Fibroblast of skin of right biceps (primary cell): ENCODE measurements at regions not wholly inside any gene's neighbourhood (a gene's known extent, or its start where the extent isn't known, plus 50 kb on each side); places are given as distances from the start of the nearest gene placed in this dataset.
"Not testable (repeated sequence)": the region's sequence is repeated elsewhere in the genome, so short reads cannot be mapped to it uniquely, and the experiment has no call there.

Experiments
- DNase-seq: peaks from one replicate; pipeline ENCODE4 v3.0.0-alpha.2; 2013

DNA sequence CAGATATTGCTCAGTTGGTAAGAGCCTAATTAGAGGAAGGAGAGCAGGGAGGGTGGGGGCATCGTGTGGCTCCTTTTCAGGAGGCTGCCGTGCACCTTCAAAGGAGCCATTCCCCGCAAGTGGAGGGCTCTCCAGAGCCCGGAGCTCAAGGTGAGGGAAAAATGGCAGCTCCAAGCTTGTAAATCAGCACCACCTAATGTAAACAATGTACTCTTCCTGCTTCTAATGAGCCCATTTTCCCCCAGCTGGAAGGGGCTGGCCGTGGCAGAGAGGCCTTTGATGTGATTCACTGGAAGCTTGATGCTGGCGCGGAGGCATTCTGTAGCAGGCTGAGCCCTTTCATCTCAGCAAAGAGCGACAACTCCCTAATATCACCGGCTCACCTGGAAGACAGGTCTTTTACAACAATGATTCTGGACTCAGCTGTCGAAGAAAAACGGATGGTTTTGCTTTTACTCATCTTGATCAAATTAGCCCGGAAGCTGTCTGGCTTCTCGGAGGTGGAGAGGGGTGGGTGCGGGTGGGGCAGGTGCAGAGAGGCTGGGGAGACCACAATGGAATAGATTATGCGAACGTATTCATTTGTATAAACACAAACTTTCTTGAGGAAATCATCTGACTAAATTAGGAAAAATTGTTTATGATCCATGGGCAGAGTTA lies 112.5 kb downstream of the RRAGC start:
- no peak for DNase-seq

- DNase-seq: no peak
Measured at GRCh38 chr1:38746402-38746935, 113.1 kb downstream of the RRAGC start.

- DNase-seq: no peak
Measured at GRCh38 chr1:38745476-38746401, 113.8 kb downstream of the RRAGC start.

DNA sequence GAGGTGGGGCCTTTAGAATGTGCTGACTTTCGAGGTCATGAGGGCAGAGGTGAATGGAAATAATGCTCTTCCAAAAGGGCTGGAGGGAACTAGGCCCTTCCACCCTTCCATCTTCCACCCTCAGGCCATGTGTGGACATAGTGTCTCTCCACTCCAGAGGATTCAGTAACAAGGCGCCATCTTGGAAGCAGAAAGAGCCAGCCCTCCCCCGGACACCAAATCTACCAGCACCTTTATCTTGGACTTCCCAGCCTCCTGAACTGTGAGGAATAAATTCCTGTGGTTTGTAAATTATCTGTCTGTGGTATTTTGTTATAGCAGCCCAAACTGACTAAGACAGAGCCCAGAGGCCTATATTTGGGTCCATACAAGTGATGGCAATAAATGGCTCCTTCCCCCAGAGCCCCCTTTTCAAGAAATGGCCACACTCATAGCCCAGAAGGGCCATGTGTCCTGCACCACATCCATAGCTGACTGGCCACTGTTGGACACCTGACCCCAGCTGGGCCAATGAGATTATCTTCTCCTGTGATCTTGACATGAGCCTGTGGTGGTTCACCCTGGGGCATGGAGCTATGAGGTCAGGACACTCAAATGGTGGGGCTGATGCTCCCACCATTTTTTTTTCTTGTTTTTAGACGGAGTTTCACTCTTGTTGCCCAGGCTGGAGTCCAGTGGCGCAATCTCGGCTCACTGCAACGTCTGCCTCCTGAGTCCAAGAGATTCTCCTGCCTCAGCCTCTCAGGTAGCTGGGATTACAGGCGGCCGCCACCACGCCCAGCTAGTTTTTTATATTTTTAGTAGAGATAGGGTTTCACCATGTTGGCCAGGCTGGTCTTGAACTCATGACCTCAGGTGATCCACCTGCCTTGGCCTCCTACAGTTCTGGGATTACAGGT lies 114.9 kb downstream of the RRAGC start:
- DNase-seq: no peak

GRCh38 chr1:38743184-38743583 lies 116.4 kb downstream of the RRAGC start:
- no peak for DNase-seq

DNA sequence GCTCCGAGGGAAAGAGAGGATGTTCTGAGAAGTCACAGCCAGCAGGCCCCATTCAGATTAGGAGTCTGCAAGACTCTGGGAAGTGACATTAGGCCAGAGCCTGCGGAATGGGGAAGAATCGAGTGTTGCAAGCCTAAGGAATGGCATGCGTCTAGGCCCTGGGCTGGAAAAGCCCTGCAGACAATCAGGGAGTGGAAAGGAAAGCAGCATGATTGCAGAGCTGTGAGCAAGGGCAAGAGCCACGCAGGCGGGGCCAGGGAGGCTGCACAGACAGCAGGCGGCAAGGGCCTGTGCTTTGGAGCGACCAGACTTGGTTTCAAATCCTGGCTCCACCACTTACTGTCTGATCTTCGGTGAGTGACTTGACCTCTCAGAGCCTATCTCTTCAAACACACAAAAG lies 118.2 kb downstream of the RRAGC start:
- peak; percentile 27 for DNase-seq

DNA sequence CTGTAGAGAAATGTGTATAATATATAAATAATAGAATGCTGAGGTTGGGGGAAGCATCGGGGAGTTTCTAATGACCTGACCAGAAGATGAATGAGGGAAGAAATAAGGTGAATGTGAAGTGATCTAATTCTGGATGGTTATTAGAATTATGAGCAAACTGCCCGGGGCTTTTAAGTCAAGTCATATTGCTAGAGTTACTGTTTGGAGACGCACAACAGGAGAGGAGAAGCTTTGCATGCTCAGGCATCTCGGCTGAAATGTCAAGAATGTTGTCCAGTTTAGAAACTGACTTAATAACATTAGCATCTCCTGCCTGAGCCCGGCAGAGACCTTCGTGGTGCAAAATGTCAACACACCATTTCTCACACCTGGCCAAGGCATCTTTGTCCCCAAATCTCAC lies 119.1 kb downstream of the RRAGC start:
- DNase-seq: no peak

- no peak for DNase-seq
Measured at GRCh38 chr1:38738207-38738606, 121.4 kb downstream of the RRAGC start.

- no peak for DNase-seq
Measured at GRCh38 chr1:38736399-38736798, 123.2 kb downstream of the RRAGC start.

DNA sequence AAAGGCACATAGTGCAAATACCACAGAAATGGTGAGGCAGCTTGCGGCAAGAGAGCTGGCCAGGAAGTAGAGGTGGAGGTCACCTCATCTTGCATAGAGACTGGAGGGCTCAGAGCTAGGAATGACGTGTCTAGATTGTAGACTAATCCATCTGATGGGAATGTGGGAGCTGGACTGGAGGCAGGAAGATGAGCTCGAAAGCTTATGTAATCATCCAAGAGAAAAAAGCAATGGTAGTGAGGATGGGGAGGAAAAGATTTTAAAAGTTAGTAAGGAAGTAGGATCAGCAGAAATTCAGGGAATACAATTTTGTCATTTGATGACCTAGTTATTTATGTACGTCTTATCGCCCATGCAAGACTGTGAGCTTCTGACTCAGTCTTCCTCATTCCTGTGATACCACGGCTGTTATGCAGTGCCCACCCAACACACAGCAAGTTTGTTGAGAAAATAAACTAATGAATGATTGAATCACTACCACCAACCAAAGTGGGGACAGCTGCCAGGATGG lies 123.9 kb downstream of the RRAGC start:
- DNase-seq: peak; percentile 79

- DNase-seq: no peak
Measured at GRCh38 chr1:38733761-38734160, 125.8 kb downstream of the RRAGC start.

DNA sequence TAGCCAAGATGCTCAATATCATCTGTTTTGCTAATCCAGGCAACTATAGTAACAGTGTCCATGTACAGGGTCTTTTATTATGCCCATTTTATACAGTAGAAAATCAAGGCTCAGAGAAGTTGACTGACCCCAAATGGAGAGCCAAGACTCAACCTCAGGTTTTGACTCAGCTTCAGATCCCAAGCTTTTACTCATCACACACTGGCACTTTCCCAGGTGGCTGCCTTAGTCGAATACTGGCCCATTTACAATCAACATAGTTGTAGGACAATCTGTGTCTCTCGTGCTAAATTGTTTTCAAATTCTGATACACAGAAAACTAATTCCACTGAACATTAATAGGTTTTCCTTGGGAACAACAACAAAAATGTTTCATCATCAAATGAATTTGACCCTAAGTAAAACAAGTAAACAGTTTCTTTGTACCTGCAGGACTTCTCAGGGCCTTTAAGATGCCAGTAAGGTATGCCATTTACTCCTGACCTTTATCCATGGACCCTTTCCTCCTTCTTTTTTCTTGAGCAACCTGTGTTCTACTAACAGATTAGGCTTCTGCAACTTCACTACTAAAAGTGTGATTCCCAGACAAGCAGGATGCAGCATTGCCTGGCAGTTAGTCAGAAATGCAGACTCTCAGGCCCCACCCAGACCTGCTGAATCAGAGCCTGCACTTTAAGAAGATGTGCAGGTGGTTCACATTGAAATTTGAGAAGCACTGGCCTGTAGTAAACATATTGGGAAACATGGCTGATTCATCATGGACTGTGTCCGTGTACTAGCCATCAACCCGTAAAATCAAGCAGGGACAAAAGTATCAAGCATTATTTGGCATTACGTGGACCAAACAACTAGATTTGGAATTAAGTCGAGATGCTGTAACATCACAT lies 128.8 kb downstream of the RRAGC start:
- DNase-seq: no peak

DNA sequence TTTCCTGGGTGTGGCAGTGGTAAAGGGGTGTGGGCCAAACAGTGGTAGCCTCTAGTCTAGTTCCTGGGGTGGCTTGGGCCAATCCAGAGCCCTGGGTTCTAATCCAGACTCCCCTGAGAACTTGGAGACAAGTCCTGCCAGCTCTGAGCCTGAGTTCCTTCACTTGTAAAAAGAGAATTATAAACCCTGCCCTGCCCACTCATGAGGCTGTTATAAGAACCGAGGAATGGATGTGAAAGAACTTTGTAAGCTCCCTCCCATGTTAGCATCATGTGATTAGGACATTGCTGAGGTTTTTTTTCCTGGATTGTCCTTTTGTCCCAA lies 131.0 kb downstream of the RRAGC start:
- no peak for DNase-seq

DNA sequence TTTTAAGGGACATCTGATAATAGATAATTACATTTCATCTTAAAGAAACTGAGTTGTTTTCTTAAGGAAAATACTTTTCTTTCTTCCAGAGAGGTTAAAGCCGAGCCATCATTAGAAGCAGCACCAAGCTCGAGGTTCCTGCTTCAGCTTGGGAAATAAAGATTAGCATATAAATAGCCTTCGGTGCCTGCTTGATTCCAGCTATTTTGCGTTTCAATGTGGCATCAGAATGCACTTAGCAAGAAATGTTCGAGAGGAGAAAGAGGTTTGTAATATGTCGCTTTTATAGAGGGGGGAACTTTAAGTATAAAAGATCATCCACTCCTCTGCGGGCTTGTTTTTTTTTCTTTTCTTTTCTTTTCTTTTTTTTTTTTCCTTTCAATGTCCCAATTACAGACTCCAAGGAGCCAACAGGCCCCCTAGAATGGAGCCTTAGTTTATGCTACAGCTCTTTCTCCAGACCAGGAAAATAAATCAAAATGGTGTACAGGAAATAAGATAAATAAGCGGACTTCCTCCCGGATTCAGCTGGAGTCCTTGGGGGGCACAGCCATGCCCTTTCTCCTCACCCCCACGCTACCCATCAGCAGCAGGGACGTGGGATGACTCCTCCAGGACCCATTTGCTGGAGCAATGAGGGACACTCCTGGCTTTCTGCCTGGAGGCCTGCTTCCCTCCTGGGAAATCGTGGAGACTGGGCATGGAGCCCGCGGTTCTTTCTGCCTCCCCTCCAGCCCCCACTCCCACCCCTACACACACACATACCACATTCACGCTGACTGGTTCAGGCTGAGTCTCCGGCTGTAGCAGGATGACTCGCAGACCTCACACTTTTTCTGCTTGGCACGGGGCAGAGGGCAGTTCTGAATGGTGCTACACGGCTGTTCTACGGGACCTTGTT lies 131.6 kb downstream of the RRAGC start:
- peak; percentile 88 for DNase-seq

- not testable (repeated sequence) for DNase-seq
Measured at GRCh38 chr1:38725321-38725961, 134.1 kb downstream of the RRAGC start.

GRCh38 chr1:38724160-38725131 lies 135.1 kb downstream of the RRAGC start:
- DNase-seq: no peak

- no peak for DNase-seq
Measured at GRCh38 chr1:38721816-38722215, 137.8 kb downstream of the RRAGC start.

- DNase-seq: no peak
Measured at GRCh38 chr1:38719880-38720279, 139.7 kb downstream of the RRAGC start.

DNA sequence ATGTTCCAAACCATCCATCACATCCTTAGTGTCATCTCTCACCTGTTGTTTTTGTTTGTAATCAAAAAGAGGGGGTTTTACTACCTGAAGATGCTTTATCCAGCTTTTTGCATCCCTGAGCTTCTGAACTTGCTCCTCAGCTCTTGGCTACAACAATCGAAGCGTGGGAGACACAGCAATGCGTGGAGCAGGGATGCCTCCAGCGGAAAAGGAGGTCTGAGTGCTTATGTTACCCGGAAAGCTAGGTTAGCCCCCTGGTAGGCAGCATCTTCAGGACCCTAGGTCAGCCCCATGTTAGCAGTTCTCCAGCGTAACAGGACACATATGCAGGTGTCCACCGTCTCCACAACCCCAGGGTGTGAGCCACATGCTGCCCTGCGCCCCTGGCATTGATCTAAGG lies 141.5 kb downstream of the RRAGC start:
- no peak for DNase-seq
